Left ventricle myocardium inferior (tissue), 1 donor: ENCODE measurements at regions not wholly inside any gene's neighbourhood (a gene's known extent, or its start where the extent isn't known, plus 50 kb on each side); places are given as distances from the start of the nearest gene placed in this dataset.

Experiments used
- DNase-seq: peaks from one replicate; pipeline ENCODE4 v3.0.0-alpha.2; 2020
- H3K27ac ChIP-seq: fragments of 200-600 bp; replicated peaks from 2 replicates; pipeline ENCODE4 v1.8.0; 2021
- H3K27me3 ChIP-seq: fragments of 200-600 bp; 2 replicates; pipeline ENCODE4 v1.8.0; 2021; ENCODE audit warnings: low read depth
- H3K36me3 ChIP-seq: fragments of 200-600 bp; 2 replicates; pipeline ENCODE4 v1.8.0; 2021
- H3K4me1 ChIP-seq: fragments of 200-600 bp; 2 replicates; pipeline ENCODE4 v1.8.0; 2021
- H3K4me3 ChIP-seq: fragments of 200-600 bp; 2 replicates; pipeline ENCODE4 v1.8.0; 2021; ENCODE audit warnings: mild to moderate bottlenecking, moderate library complexity
- H3K9me3 ChIP-seq: fragments of 200-600 bp; replicated peaks from 2 replicates; pipeline ENCODE4 v1.8.0; 2021
- CTCF ChIP-seq: fragments of 200-600 bp; IDR thresholded peaks from 2 replicates; pipeline ENCODE4 v1.8.0; 2021; ENCODE audit warnings: antibody characterized with exemption, mild to moderate bottlenecking, borderline replicate concordance
- intact Hi-C: fragments of 100-400 bp; cut with micrococcal nuclease; formaldehyde crosslinking; loops from one replicate; pipeline ENCODE4 v1.11.0; 2022
- donor health status: DM: no; HTN: yes; CAD: no; lungs with severe emphysema.

GRCh38 chr5:35513612-35514011 lies 104.1 kb upstream of the SPEF2 start:
- intact Hi-C loops: no loop called here
- TF ChIP-seq CTCF: no peak
- Histone ChIP-seq H3K4me3 (no peak overlapping the region), H3K36me3 (no peaks in the 10 kb centered on the region), H3K9me3 (peaks cover 41% of the 10 kb centered on the region), H3K27ac (no peak overlapping the region), H3K4me1 (no peaks in the 10 kb centered on the region), H3K27me3 (no peaks in the 10 kb centered on the region)
- DNase-seq: no peak

- no peak for TF ChIP-seq CTCF
- no peaks in the 10 kb centered on the region for H3K27me3 ChIP-seq
- peaks cover 63% of the 10 kb centered on the region for H3K9me3 ChIP-seq
- H3K27ac ChIP-seq: no peak overlapping the region
- no peak for DNase-seq
- H3K36me3 ChIP-seq: no peaks in the 10 kb centered on the region
- H3K4me3 ChIP-seq: no peak overlapping the region
- intact Hi-C loops: no loop called here
- no peaks in the 10 kb centered on the region for H3K4me1 ChIP-seq
These were observed 115.5 kb upstream of the SPEF2 start for GRCh38 chr5:35502206-35502605.

- no peak for DNase-seq
- H3K27me3 ChIP-seq: no peaks in the 10 kb centered on the region
- intact Hi-C loops: no loop called here
- no peaks in the 10 kb centered on the region for H3K36me3 ChIP-seq
- H3K27ac ChIP-seq: no peak overlapping the region
- no peaks in the 10 kb centered on the region for H3K4me1 ChIP-seq
- no peak for TF ChIP-seq CTCF
- H3K4me3 ChIP-seq: no peak overlapping the region
- H3K9me3 ChIP-seq: no peaks in the 10 kb centered on the region
These were observed 128.9 kb upstream of the SPEF2 start for GRCh38 chr5:35488791-35489190.

GRCh38 chr5:35488055-35488454 lies 129.6 kb upstream of the SPEF2 start:
- intact Hi-C loops: no loop called here
- Histone ChIP-seq H3K27ac (no peak overlapping the region), H3K36me3 (no peaks in the 10 kb centered on the region), H3K4me3 (no peak overlapping the region), H3K4me1 (no peaks in the 10 kb centered on the region), H3K9me3 (no peaks in the 10 kb centered on the region), H3K27me3 (no peaks in the 10 kb centered on the region)
- no peak for DNase-seq
- TF ChIP-seq CTCF: no peak

GRCh38 chr5:35487233-35488025 lies 130.2 kb upstream of the SPEF2 start:
- H3K4me3 ChIP-seq: no peak overlapping the region
- H3K27ac ChIP-seq: no peak overlapping the region
- no peaks in the 10 kb centered on the region for H3K9me3 ChIP-seq
- no peaks in the 10 kb centered on the region for H3K36me3 ChIP-seq
- no peaks in the 10 kb centered on the region for H3K27me3 ChIP-seq
- intact Hi-C loops: no loop called here
- TF ChIP-seq CTCF: no peak
- no peak for DNase-seq
- H3K4me1 ChIP-seq: no peaks in the 10 kb centered on the region
